NT2/D1 (cell line): ENCODE measurements at regions not wholly inside any gene's neighbourhood (a gene's known extent, or its start where the extent isn't known, plus 50 kb on each side); places are given as distances from the start of the nearest gene placed in this dataset.

ENCODE experiments used
- DNase-seq: peaks from one replicate; pipeline ENCODE4 v3.0.0-alpha.2; 2011; ENCODE audit warnings: low read depth, low spot score
- H3K27me3 ChIP-seq: 2 replicates; pipeline ENCODE4 v1.6.0; 2011; ENCODE audit warnings: mild to moderate bottlenecking; ENCODE audit not compliant: insufficient read length, insufficient read depth
- H3K36me3 ChIP-seq: 2 replicates; pipeline ENCODE4 v1.6.1; 2011; ENCODE audit warnings: mild to moderate bottlenecking, low read length, mixed read lengths; ENCODE audit not compliant: insufficient read depth, insufficient read length
- H3K4me1 ChIP-seq: 2 replicates; pipeline ENCODE4 v1.5.1; 2011; ENCODE audit not compliant: insufficient read depth, insufficient read length
- H3K4me3 ChIP-seq: 2 replicates; pipeline ENCODE4 v1.5.1; 2011; ENCODE audit warnings: low read depth; ENCODE audit not compliant: insufficient read length
- H3K9ac ChIP-seq: 2 replicates; pipeline ENCODE4 v1.6.0; 2011; ENCODE audit warnings: low read depth; ENCODE audit not compliant: insufficient read length
- H3K9me3 ChIP-seq: 2 replicates; pipeline ENCODE4 v1.5.1; 2011; ENCODE audit warnings: mild to moderate bottlenecking, low read length; ENCODE audit not compliant: insufficient read depth
- SUZ12 ChIP-seq: IDR thresholded peaks from 2 replicates; pipeline ENCODE4 v1.6.1; 2011; ENCODE audit not compliant: insufficient read length, insufficient read depth; ENCODE audit errors: extremely low read depth
- YY1 ChIP-seq: IDR thresholded peaks from 2 replicates; pipeline ENCODE4 v1.6.1; 2011; ENCODE audit not compliant: insufficient read length, insufficient read depth
- ZNF274 ChIP-seq: IDR thresholded peaks from 2 replicates; pipeline ENCODE4 v1.6.1; 2011; ENCODE audit warnings: mild to moderate bottlenecking, low read depth, low read length

DNA sequence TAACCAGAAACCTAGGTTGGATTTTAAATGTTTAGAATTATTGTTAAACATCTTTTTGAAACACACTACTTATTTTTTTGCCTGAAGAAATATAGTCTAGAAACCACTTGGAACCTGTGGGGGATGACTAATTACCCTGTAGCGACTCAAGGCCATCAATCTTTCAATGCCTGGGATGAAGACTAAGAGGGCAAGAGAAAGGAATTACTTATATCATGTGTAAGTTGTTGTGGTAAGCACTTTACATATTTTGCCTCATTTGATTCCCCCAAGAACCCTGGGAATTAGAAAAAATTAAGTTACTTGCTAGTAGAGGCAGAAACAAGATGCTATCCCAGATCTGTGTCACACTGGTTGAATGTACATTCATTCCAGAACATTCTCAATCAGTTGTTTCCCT lies 170.9 kb upstream of the GRIA3 start:
- H3K9ac ChIP-seq: no peak overlapping the region
- no peaks in the 10 kb centered on the region for H3K36me3 ChIP-seq
- TF ChIP-seq ZNF274: no peak
- no peak for TF ChIP-seq YY1
- TF ChIP-seq SUZ12: no peak
- no peaks in the 10 kb centered on the region for H3K27me3 ChIP-seq
- no peak for DNase-seq
- no peak overlapping the region for H3K4me3 ChIP-seq
- no peaks in the 10 kb centered on the region for H3K4me1 ChIP-seq
- no peaks in the 10 kb centered on the region for H3K9me3 ChIP-seq

DNA sequence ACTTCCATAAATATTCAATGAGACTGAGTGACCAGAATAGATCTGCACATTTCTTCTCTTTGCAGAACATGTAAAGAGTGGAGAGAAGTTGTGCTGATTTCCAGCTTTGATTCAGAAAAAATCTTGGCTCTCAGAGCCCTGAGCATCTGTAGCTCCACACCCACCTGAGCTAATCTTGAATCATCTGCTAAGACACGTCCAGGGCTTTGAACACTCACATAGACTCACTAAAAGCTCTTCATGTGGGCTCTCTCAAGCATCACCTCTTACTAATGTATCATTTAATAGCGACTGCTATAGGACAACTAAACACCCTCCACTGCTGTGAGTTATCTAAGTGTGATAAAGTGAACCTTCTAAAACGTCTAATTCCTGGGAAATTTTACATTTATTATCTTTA lies 147.7 kb upstream of the GRIA3 start:
- Histone ChIP-seq H3K4me1 (no peaks in the 10 kb centered on the region), H3K27me3 (no peaks in the 10 kb centered on the region), H3K36me3 (no peaks in the 10 kb centered on the region), H3K9ac (no peak overlapping the region), H3K9me3 (no peaks in the 10 kb centered on the region), H3K4me3 (no peak overlapping the region)
- no peak for DNase-seq
- TF ChIP-seq ZNF274: no peak
- TF ChIP-seq YY1: no peak
- no peak for TF ChIP-seq SUZ12

DNA sequence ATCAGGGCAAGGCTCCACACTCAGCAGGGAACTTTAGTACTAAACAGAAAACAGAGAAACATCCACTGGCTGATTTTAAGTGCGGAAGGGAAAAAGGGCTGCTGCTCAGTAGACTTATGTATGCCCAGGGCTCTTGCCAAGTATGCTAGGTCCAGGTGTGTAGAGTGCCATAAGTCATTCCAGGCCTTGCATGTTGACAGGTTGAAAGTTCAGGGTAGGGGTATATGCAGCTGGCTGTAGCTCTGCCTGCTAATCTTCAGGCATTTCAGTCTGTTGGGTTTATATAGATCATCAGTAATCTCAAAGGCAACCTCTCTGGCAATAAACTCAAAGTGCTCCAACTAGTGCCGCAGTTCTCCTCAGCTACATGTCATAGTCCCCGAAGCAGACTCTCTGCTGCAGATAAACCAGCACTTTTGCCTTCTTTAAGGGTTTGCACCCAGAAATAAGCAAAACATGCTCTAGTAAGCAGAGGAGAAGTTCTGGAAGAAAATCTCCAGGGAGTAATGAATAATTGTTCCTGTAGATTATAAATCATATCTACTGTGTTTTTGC lies 134.9 kb upstream of the GRIA3 start:
- no peak overlapping the region for H3K9ac ChIP-seq
- H3K9me3 ChIP-seq: no peaks in the 10 kb centered on the region
- H3K27me3 ChIP-seq: no peaks in the 10 kb centered on the region
- TF ChIP-seq SUZ12: no peak
- no peak for TF ChIP-seq ZNF274
- TF ChIP-seq YY1: no peak
- DNase-seq: no peak
- H3K36me3 ChIP-seq: no peaks in the 10 kb centered on the region
- H3K4me1 ChIP-seq: no peaks in the 10 kb centered on the region
- H3K4me3 ChIP-seq: no peak overlapping the region

DNA sequence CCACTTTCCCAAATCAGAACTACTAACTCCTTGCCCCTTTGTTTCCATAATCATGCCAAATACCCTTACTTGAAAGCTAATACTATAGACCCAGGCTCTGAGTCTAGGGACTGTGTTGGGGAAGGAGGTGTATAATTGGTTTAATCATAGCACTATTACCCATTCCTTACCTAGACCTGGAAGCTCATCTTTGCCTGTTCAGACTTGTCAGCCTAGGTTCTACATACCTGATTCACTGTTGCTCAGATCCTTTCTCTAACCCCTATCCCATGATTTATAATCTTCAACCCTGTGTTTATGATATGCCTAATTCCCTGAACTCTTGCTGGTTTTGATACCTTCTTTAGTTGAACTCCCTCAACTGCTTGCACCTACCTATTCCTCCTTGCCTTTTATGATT lies 123.1 kb upstream of the GRIA3 start:
- Histone ChIP-seq H3K4me3 (no peak overlapping the region), H3K9me3 (no peaks in the 10 kb centered on the region), H3K9ac (no peak overlapping the region), H3K27me3 (no peaks in the 10 kb centered on the region), H3K36me3 (no peaks in the 10 kb centered on the region), H3K4me1 (no peaks in the 10 kb centered on the region)
- DNase-seq: no peak
- TF ChIP-seq YY1 (no peak), ZNF274 (no peak), SUZ12 (no peak)

DNA sequence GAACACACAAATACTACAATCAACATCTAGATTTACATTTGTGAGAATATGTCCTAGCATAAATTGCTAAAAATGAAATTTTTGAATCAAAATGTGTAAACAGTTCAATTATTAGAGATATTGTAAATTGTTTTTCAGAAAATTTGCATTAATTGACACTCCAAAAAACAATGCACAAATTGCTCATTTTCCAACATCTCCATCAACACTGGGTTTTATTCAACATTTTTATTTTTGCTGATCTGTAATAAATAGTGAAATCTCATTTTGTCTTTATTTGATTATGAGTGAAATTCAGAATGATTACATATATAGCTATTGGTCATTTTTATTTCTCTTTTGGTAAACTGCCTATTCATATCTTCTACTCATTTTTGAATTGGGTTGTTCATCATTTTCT lies 120.0 kb upstream of the GRIA3 start:
- no peak overlapping the region for H3K9ac ChIP-seq
- H3K4me1 ChIP-seq: no peaks in the 10 kb centered on the region
- no peaks in the 10 kb centered on the region for H3K36me3 ChIP-seq
- H3K27me3 ChIP-seq: no peaks in the 10 kb centered on the region
- TF ChIP-seq ZNF274 (no peak), SUZ12 (no peak), YY1 (no peak)
- H3K9me3 ChIP-seq: no peaks in the 10 kb centered on the region
- no peak overlapping the region for H3K4me3 ChIP-seq
- DNase-seq: no peak

DNA sequence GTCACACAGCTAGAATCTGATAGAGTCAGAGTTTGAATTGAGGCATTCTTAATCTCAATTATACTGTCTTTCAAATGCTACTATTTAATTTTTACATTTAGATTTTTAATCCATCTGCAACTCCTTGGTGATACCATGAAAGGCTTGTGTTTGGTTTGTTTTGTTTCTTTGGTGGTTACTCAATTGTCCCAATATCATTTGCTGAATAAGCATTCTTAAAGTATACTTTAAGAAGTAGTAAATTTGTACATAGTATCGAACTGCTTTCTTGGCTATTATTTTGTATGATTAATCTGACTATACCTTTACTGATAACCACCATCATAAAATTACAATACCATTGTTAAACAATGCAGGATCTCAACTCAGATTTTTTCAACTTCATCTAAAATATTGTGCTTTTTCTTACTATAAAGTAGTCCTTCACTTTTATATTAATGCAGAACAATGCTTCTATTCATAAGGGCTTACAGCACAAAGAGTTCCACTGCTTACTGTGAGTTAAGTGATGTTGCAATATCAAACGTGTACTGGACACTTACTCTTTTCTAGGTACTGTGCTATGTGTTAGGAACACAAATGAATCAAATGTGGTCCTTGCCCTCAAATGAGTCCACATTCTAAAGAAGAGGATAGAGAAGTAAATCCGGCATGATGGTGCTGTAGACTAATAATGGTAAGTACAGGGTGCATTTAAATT lies 111.2 kb upstream of the GRIA3 start:
- H3K4me1 ChIP-seq: no peaks in the 10 kb centered on the region
- no peak overlapping the region for H3K4me3 ChIP-seq
- no peaks in the 10 kb centered on the region for H3K27me3 ChIP-seq
- no peak for DNase-seq
- H3K9ac ChIP-seq: no peak overlapping the region
- H3K36me3 ChIP-seq: no peaks in the 10 kb centered on the region
- no peaks in the 10 kb centered on the region for H3K9me3 ChIP-seq
- TF ChIP-seq YY1: no peak
- no peak for TF ChIP-seq ZNF274
- no peak for TF ChIP-seq SUZ12

DNA sequence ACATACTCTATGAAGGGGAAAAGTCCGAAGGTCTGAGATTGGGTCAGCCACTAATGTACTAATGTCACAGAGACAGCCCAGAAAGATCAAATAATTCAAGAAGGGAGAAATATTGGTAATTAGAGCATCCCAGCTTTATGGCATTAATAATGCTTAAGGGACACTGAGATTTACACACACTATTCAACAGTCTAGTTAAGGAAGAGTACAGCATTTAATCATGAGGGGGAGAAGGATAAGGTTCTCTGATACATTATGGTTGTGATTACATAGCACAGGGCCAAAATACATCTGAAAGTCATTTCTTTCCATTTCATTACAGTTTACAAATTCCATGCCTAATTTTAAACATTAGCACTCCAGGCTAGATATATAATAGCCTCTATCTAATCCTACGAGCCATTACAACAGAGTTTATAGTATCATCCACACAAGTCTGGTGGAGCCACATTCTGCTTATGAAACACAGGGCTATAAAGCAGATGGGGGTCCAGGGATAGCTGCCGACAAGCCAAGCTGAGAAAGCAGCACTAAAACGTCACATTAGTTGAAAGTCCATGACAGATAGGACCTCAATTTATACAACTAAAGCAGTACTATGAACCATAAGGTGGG lies 108.0 kb upstream of the GRIA3 start:
- TF ChIP-seq SUZ12: no peak
- TF ChIP-seq ZNF274: no peak
- TF ChIP-seq YY1: no peak

More for the DNA sequence above, 108.0 kb upstream of the GRIA3 start:
- Histone ChIP-seq H3K27me3 (no peaks in the 10 kb centered on the region), H3K9me3 (no peaks in the 10 kb centered on the region), H3K4me3 (no peak overlapping the region), H3K4me1 (no peaks in the 10 kb centered on the region), H3K9ac (no peak overlapping the region), H3K36me3 (no peaks in the 10 kb centered on the region)
- no peak for DNase-seq
